Common myeloid progenitor, CD34-positive (primary cell): ENCODE measurements at regions not wholly inside any gene's neighbourhood (a gene's known extent, or its start where the extent isn't known, plus 50 kb on each side); places are given as distances from the start of the nearest gene placed in this dataset.

Experiments
- CTCF ChIA-PET: fragments of 350-600 bp; sonication (Branson Sonifier 250); formaldehyde crosslinking; loops from one replicate; lab custom pipeline; 2021; ENCODE audit warnings: antibody characterized with exemption; lab: Charles Lee
- POLR2A ChIA-PET: fragments of 350-600 bp; sonication (Branson Sonifier 250); formaldehyde crosslinking; loops from one replicate; lab custom pipeline; 2021; ENCODE audit warnings: antibody characterized with exemption; lab: Charles Lee
- DNase-seq, 3 donors: peaks; one replicate each; pipeline versions ENCODE4 v3.0.0 to v3.0.0-alpha.2; 2013
- H3K27ac ChIP-seq, 2 experiments: 1 replicate in 1 of 2; 2 replicates in 1 of 2; pipeline ENCODE4 v1.7.0; 2013; ENCODE audit warnings: inconsistent platforms in 2 of 2, low read length in 2 of 2, mild to moderate bottlenecking in 2 of 2, low read depth in 1 of 2, moderate library complexity in 1 of 2; ENCODE audit not compliant: severe bottlenecking in 2 of 2, insufficient read depth in 1 of 2, poor library complexity in 1 of 2
- H3K27me3 ChIP-seq, 5 experiments: replicated peaks in 2 of 5; 1 replicate in 3 of 5; 2 replicates in 2 of 5; pipeline versions ENCODE4 v1.6.1 to v1.7.0; 2013; ENCODE audit warnings: low read length in 4 of 5, mild to moderate bottlenecking in 2 of 5, moderate library complexity in 2 of 5, inconsistent platforms in 1 of 5; ENCODE audit not compliant: insufficient read depth in 5 of 5, control insufficient read depth in 4 of 5
- H3K36me3 ChIP-seq, 4 experiments: 1 replicate in 2 of 4; 2 replicates in 2 of 4; pipeline versions ENCODE4 v1.6.1 to v1.7.0; 2013; ENCODE audit warnings: low read length in 3 of 4, control low read depth in 1 of 4, mild to moderate bottlenecking in 1 of 4; ENCODE audit not compliant: control insufficient read depth in 4 of 4, insufficient read depth in 4 of 4
- H3K4me1 ChIP-seq, 4 experiments: 1 replicate in 3 of 4; 2 replicates in 1 of 4; pipeline versions ENCODE4 v1.6.1 to v1.7.1; 2013; ENCODE audit warnings: low read length in 3 of 4, mild to moderate bottlenecking in 3 of 4, control low read depth in 1 of 4, inconsistent platforms in 1 of 4, moderate library complexity in 1 of 4; ENCODE audit not compliant: control insufficient read depth in 4 of 4, insufficient read depth in 4 of 4; ENCODE audit errors: control extremely low read depth in 1 of 4
- H3K4me3 ChIP-seq, 7 experiments: 1 replicate in 4 of 7; 2 replicates in 3 of 7; pipeline versions ENCODE4 v1.5.1 to v1.7.0; 2013; ENCODE audit warnings: mild to moderate bottlenecking in 7 of 7, low read length in 6 of 7, moderate library complexity in 6 of 7, inconsistent platforms in 2 of 7, low read depth in 2 of 7, control low read depth in 1 of 7; ENCODE audit not compliant: insufficient read depth in 4 of 7, control insufficient read depth in 1 of 7; ENCODE audit errors: extremely low read depth in 1 of 7
- H3K9me3 ChIP-seq, 5 experiments: 1 replicate in 4 of 5; 2 replicates in 1 of 5; pipeline versions ENCODE4 v1.6.1 to v1.7.1; 2013; ENCODE audit warnings: low read length in 4 of 5, mild to moderate bottlenecking in 2 of 5, inconsistent platforms in 1 of 5, low read depth in 1 of 5, moderate library complexity in 1 of 5; ENCODE audit not compliant: control insufficient read depth in 4 of 5, insufficient read depth in 2 of 5; ENCODE audit errors: control extremely low read depth in 1 of 5
- WGBS: methylation state at CpG from one replicate; pipeline ENCODE4 v1.1.5; 2013; ENCODE audit not compliant: insufficient coverage; 5-methylcytosine and 5-hydroxymethylcytosine counted together

GRCh38 chr1:4053160-4053748 lies 153.2 kb upstream of the C1orf174 start:
- DNase-seq = no peak
- CTCF ChIA-PET = no interaction called here
- 90% methylated on average over 5 of the region's 8 CpGs for WGBS
- POLR2A ChIA-PET = no interaction called here
- no peaks in the 10 kb centered on the region for H3K36me3 ChIP-seq
- H3K27me3 ChIP-seq = peaks cover 0 to 22% (median 0%) of the 10 kb centered on the region in 5 experiments
- no peak overlapping the region for H3K4me3 ChIP-seq
- no peaks in the 10 kb centered on the region for H3K9me3 ChIP-seq
- H3K4me1 ChIP-seq = no peaks in the 10 kb centered on the region
- H3K27ac ChIP-seq = no peak overlapping the region

- 100% methylated on average over 2 of the region's 5 CpGs for WGBS
- Histone ChIP-seq H3K4me1 (peaks cover 0 to 3% (median 0%) of the 10 kb centered on the region in 4 experiments), H3K27me3 (peaks cover 0 to 22% (median 0%) of the 10 kb centered on the region in 5 experiments), H3K36me3 (no peaks in the 10 kb centered on the region), H3K4me3 (no peak overlapping the region), H3K27ac (no peak overlapping the region), H3K9me3 (no peaks in the 10 kb centered on the region)
- POLR2A ChIA-PET = interaction anchor here (0.7 kb wide), 1 partner anchor 1596 kb away, joined by 3 read pairs; no protein-coding TSS in a partner anchor
- no peak for DNase-seq
- CTCF ChIA-PET = no interaction called here
These were observed 153.7 kb upstream of the C1orf174 start for GRCh38 chr1:4053774-4054173.

- Histone ChIP-seq H3K4me1 (peaks cover 0 to 6% (median 2%) of the 10 kb centered on the region in 4 experiments), H3K27ac (no peak overlapping the region), H3K4me3 (no peak overlapping the region), H3K36me3 (no peaks in the 10 kb centered on the region), H3K9me3 (no peaks in the 10 kb centered on the region), H3K27me3 (peaks cover 0 to 15% (median 0%) of the 10 kb centered on the region in 5 experiments)
- ChIA-PET CTCF (no interaction called here), POLR2A (no interaction called here)
- WGBS = 96% methylated on average over 13 of the region's 16 CpGs
- no peak for DNase-seq
These were observed 155.4 kb upstream of the C1orf174 start for GRCh38 chr1:4055294-4055967.

- no peaks in the 10 kb centered on the region for H3K9me3 ChIP-seq
- ChIA-PET CTCF (no interaction called here), POLR2A (no interaction called here)
- H3K27ac ChIP-seq = no peak overlapping the region
- H3K36me3 ChIP-seq = no peaks in the 10 kb centered on the region
- no peak for DNase-seq
- H3K4me3 ChIP-seq = no peak overlapping the region
- 98% methylated on average over 7 of the region's 9 CpGs for WGBS
- H3K4me1 ChIP-seq = peaks cover 0 to 6% (median 2%) of the 10 kb centered on the region in 4 experiments
- peaks cover 0 to 6% (median 0%) of the 10 kb centered on the region in 5 experiments for H3K27me3 ChIP-seq
These were observed 156.3 kb upstream of the C1orf174 start for GRCh38 chr1:4056422-4056821.

GRCh38 chr1:4056989-4057388 lies 156.9 kb upstream of the C1orf174 start:
- Histone ChIP-seq H3K9me3 (no peaks in the 10 kb centered on the region), H3K27ac (no peak overlapping the region), H3K4me3 (no peak overlapping the region), H3K36me3 (no peaks in the 10 kb centered on the region), H3K4me1 (peaks cover 0 to 6% (median 2%) of the 10 kb centered on the region in 4 experiments), H3K27me3 (peaks cover 0 to 5% (median 0%) of the 10 kb centered on the region in 5 experiments)
- ChIA-PET POLR2A (no interaction called here), CTCF (no interaction called here)
- DNase-seq = no peak
- 86% methylated on average over 5 of the region's 7 CpGs for WGBS

GRCh38 chr1:4057603-4058002 lies 157.5 kb upstream of the C1orf174 start:
- no peak overlapping the region for H3K27ac ChIP-seq
- WGBS = 91% methylated on average over 7 of the region's 11 CpGs
- POLR2A ChIA-PET = no interaction called here
- H3K9me3 ChIP-seq = no peaks in the 10 kb centered on the region
- peaks cover 0 to 5% (median 0%) of the 10 kb centered on the region in 5 experiments for H3K27me3 ChIP-seq
- CTCF ChIA-PET = no interaction called here
- H3K4me1 ChIP-seq = peaks cover 0 to 6% (median 2%) of the 10 kb centered on the region in 4 experiments
- no peaks in the 10 kb centered on the region for H3K36me3 ChIP-seq
- no peak overlapping the region for H3K4me3 ChIP-seq
- DNase-seq = no peak

- Histone ChIP-seq H3K27me3 (peaks cover 0 to 2% (median 0%) of the 10 kb centered on the region in 5 experiments), H3K4me1 (peaks cover 0 to 6% (median 2%) of the 10 kb centered on the region in 4 experiments), H3K36me3 (no peaks in the 10 kb centered on the region), H3K4me3 (no peak overlapping the region), H3K27ac (no peak overlapping the region), H3K9me3 (no peaks in the 10 kb centered on the region)
- 93% methylated on average over 13 of the region's 14 CpGs for WGBS
- no peak for DNase-seq
- CTCF ChIA-PET = no interaction called here
- POLR2A ChIA-PET = no interaction called here
These were observed 158.1 kb upstream of the C1orf174 start for GRCh38 chr1:4058122-4058521.
